GM10248 (cell line): ENCODE measurements at regions not wholly inside any gene's neighbourhood (a gene's known extent, or its start where the extent isn't known, plus 50 kb on each side); places are given as distances from the start of the nearest gene placed in this dataset.

Experiments
- CTCF ChIA-PET: fragments of 300-600 bp; sonication (Branson Sonifier 250); formaldehyde crosslinking; extraction: SDS; loops from one replicate; lab custom pipeline; 2021; ENCODE audit warnings: antibody characterized with exemption; lab: Yijun Ruan, JAX
- POLR2A ChIA-PET: fragments of 350-650 bp; sonication (Branson Sonifier 250); formaldehyde crosslinking; extraction: SDS; loops from one replicate; lab custom pipeline; 2020; ENCODE audit warnings: antibody characterized with exemption; lab: Yijun Ruan, JAX
- DNase-seq: peaks from one replicate; pipeline ENCODE4 v3.0.0; 2012; ENCODE audit errors: extremely low spot score
- TF ChIP-seq, protein P1 (sequence below): IDR thresholded peaks from 2 replicates; pipeline ENCODE4 v1.5.1; 2012; ENCODE audit warnings: mild to moderate bottlenecking, low read depth; ENCODE audit errors: extremely low read depth, missing control alignments, control extremely low read depth

DNA sequence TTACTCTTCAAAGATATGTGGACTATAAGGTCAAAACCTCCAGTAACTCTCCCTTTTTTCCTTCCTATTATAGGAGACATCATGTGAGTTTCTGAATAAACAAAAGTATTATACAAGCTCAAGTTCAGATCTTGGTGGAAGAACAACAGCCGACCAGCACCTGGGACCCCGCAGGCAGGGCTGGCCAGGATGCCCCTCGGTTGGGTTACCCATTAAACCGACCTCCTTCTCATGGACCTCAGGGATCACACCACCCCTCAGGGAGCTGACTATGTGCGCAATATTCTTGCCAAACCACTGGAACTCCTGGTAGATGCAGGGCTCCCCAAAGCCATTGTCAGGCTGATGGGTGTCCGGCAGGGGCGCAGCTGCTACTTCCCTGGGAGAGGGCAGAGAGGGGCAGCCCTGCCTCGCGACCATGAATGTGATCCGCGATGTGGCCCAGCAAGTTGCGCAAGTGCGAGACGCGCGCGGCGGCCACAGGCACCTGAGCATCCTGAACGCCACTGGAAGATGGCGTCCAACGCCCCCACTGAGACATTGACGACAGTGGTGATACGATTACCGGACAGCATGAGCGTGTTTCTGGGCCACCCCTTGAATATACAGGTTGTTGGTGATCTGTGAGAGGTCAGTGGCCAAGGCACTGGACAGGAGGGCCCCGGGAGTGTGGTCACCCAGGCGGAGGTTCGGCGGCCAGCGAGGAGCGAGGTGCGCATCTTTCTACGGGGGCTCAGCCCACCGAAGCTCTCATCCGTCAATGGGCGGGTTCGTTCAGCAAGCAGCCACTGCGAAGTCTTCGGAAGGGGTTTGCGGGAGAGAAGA, 161.3 kb downstream of the IPMK start:
- CTCF ChIA-PET = no interaction called here
- TF ChIP-seq, protein P1, sequence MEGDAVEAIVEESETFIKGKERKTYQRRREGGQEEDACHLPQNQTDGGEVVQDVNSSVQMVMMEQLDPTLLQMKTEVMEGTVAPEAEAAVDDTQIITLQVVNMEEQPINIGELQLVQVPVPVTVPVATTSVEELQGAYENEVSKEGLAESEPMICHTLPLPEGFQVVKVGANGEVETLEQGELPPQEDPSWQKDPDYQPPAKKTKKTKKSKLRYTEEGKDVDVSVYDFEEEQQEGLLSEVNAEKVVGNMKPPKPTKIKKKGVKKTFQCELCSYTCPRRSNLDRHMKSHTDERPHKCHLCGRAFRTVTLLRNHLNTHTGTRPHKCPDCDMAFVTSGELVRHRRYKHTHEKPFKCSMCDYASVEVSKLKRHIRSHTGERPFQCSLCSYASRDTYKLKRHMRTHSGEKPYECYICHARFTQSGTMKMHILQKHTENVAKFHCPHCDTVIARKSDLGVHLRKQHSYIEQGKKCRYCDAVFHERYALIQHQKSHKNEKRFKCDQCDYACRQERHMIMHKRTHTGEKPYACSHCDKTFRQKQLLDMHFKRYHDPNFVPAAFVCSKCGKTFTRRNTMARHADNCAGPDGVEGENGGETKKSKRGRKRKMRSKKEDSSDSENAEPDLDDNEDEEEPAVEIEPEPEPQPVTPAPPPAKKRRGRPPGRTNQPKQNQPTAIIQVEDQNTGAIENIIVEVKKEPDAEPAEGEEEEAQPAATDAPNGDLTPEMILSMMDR = no peak
- POLR2A ChIA-PET = no interaction called here
- DNase-seq = no peak

DNA sequence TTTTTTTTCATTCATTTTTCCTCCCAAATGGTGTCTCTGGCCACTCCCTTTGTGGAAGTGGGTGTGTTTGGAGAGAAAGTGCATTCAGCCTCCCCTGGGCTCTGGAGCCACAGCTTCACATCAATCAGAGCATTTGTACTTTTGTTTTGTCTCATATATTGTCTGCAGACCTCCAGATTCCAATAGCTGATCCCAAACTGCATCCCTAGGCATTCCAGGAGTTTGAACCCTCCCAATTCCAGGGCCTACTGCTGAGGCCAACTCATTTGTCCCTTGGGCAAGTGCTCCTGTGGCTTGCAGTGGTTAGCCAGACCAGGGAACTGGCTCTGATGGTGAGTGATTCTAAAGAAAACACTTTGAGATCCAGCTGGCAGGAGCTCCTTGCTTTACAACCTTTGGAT, 163.3 kb downstream of the IPMK start:
- CTCF ChIA-PET = no interaction called here
- POLR2A ChIA-PET = no interaction called here
- TF ChIP-seq, protein P1 = no peak
- no peak for DNase-seq

DNA sequence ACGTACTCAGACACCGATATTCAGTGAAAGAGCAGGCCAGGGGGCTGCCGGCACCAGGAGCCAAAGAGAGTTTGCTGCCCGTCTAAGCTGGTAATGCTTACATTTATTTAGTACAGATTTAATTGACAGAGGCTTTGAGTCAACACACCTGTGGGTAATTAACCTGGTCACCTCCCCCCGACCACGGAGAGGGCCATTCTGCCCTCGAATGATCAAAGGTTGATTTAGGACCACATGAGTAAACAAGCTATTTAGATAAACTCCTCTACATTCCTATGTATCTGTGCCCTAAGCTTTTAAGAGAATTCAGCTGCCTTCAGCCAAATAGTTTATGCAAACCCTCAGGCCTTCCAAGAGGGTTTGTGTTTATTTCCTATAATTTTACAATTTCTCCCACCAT, 164.8 kb downstream of the IPMK start:
- ChIA-PET POLR2A (no interaction called here), CTCF (no interaction called here)
- DNase-seq = no peak
- TF ChIP-seq, protein P1 = no peak

DNA sequence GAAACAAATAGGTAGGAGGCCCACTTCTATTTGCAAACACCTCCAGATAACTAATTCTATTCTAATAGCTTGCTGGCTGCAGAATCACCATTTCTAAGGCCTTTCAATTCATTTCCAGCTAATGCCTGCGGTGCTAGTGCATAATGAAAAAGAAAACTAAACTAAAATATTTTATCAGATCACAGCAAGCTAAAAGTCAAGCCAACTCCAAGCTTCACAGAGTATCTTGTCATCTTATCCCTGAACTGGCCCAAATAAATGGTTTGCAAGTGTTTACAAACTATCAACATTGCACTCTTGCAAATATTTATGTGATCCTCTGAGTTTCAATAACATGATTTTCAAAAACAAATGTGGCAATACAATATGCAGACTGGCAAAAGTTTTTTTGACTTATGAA, 166.0 kb downstream of the IPMK start:
- ChIA-PET POLR2A (no interaction called here), CTCF (no interaction called here)
- TF ChIP-seq, protein P1 = no peak
- no peak for DNase-seq

DNA sequence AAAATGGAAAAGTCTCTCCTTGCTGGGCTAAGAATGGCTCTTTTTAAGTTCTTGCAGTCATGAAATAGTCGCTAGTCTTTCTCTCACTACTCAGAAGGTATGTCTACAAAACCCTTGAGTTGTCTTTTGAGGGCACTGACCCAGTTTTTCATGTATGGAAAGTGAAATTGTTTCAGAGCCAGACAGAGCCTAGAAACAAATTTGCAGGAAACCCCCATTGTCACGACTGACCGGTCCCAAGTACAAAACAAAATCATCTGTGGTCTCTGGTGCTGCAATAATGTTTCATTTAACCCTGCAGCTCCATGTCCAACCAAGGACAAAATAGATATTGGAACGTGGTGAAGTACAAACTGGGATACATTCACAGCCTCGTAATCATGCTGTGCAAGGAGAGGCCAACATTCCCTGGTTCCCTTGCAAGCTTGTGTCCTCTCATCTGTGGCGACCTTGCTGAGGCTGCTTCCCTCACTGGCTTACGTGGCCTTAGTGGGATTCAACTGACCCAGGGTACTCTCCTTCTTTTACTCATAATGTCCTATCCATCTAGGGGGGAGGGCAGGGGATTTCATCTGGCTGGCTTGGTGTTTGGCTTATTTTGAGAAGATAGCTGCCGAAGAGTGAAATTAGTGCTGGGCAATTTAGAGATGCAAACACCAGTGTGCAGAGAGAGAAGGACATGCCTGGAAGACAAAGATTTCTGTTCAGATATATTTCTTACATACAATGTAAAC, 172.5 kb downstream of the IPMK start:
- no peak for DNase-seq
- TF ChIP-seq, protein P1 = no peak
- CTCF ChIA-PET = no interaction called here
- POLR2A ChIA-PET = no interaction called here

DNA sequence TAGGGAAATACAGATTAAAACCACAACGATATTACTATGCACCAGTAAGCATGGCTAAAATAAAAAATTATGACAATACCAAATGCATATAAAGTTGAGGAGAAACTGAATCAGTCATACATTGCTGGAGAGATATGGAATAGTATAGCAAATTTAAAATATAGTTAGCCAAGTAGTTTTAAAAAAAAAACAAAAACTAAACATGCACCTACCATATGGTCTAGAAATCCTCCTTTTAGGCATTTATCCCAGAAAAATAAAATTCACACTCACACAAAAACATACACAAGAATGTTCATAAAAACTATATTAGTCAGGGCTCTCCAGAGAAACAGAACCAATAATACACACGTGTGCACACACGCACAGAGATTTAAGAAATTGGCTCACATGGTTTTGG, 175.8 kb downstream of the IPMK start:
- DNase-seq = no peak
- TF ChIP-seq, protein P1 = no peak
- CTCF ChIA-PET = no interaction called here
- POLR2A ChIA-PET = no interaction called here
